A673 (cell line): ENCODE measurements at regions not wholly inside any gene's neighbourhood (a gene's known extent, or its start where the extent isn't known, plus 50 kb on each side); places are given as distances from the start of the nearest gene placed in this dataset.
A peak's percentile ranks its signal among the peaks of the same experiment; 100 is the strongest.
"Not testable (repeated sequence)": the region's sequence is repeated elsewhere in the genome, so short reads cannot be mapped to it uniquely, and the experiment has no call there.

Experiments
- BruUV-seq: library from RNA; stranded (reverse); fragments of 400-500 nt; replicated peaks from 2 replicates; lab custom pipeline; 2021; lab: Mats Ljungman, UMichigan
- CTCF ChIA-PET: fragments of 300-600 bp; sonication (Branson Sonifier 250); formaldehyde crosslinking; loops from one replicate; lab custom pipeline; 2022; ENCODE audit warnings: antibody characterized with exemption; lab: Charles Lee
- POLR2A ChIA-PET: fragments of 300-600 bp; sonication (Branson Sonifier 250); formaldehyde crosslinking; loops from one replicate; lab custom pipeline; 2022; ENCODE audit warnings: antibody characterized with exemption; ENCODE audit not compliant: low non-redundant PET; lab: Charles Lee
- DNase-seq: peaks from one replicate; pipeline ENCODE4 v3.0.0-alpha.2; 2015; ENCODE audit warnings: low spot score
- H3K27ac ChIP-seq: fragments of 200-600 bp; sonication (generic); 2 replicates; pipeline ENCODE4 v1.5.1; 2016; ENCODE audit warnings: mixed run types, low read depth, mild to moderate bottlenecking, mixed read lengths, antibody characterized with exemption, low read length; ENCODE audit not compliant: poor library complexity, severe bottlenecking
- H3K27me3 ChIP-seq: fragments of 200-600 bp; sonication (generic); replicated peaks from 2 replicates; pipeline ENCODE4 v1.6.1; 2017; ENCODE audit warnings: mixed run types, low read depth, mild to moderate bottlenecking, mixed read lengths, antibody characterized with exemption, low read length; ENCODE audit not compliant: insufficient read depth, poor library complexity
- H3K36me3 ChIP-seq: fragments of 200-600 bp; sonication (generic); 2 replicates; pipeline ENCODE4 v1.6.1; 2016; ENCODE audit warnings: mixed run types, mild to moderate bottlenecking, mixed read lengths, antibody characterized with exemption, low read length; ENCODE audit not compliant: insufficient read depth, poor library complexity, severe bottlenecking
- H3K4me1 ChIP-seq: fragments of 200-600 bp; sonication (generic); 2 replicates; pipeline ENCODE4 v1.6.1; 2017; ENCODE audit warnings: mixed run types, mild to moderate bottlenecking, mixed read lengths, antibody characterized with exemption, low read length; ENCODE audit not compliant: insufficient read depth, poor library complexity, severe bottlenecking
- H3K4me3 ChIP-seq: fragments of 200-600 bp; sonication (generic); 2 replicates; pipeline ENCODE4 v1.5.1; 2016; ENCODE audit warnings: low read depth, mixed run types, mild to moderate bottlenecking, mixed read lengths, low read length; ENCODE audit not compliant: poor library complexity, severe bottlenecking
- H3K9me3 ChIP-seq: fragments of 200-600 bp; sonication (generic); 2 replicates; pipeline ENCODE4 v1.6.1; 2016; ENCODE audit warnings: mixed run types, low read depth, mild to moderate bottlenecking, mixed read lengths, antibody characterized with exemption, low read length; ENCODE audit not compliant: poor library complexity, severe bottlenecking
- EZH2 ChIP-seq: fragments of 200-600 bp; sonication (generic); IDR thresholded peaks from 2 replicates; pipeline ENCODE4 v1.6.1; 2017; ENCODE audit warnings: borderline replicate concordance, low read depth, mild to moderate bottlenecking, mixed read lengths, antibody characterized with exemption, low read length; ENCODE audit not compliant: poor library complexity, severe bottlenecking
- intact Hi-C: fragments of 100-400 bp; cut with micrococcal nuclease; formaldehyde crosslinking; loops from one replicate; pipeline ENCODE4 v1.10.0; 2022; ENCODE audit not compliant: unreplicated experiment
- TF ChIP-seq, protein P1 (sequence below): fragments of 300-800, 200-600 bp; sonication (generic); conservative IDR thresholded peaks from 2 replicates; pipeline ENCODE4 v1.5.1; 2017; ENCODE audit warnings: low read depth, mild to moderate bottlenecking, antibody characterized with exemption, low read length, moderate library complexity, mixed read lengths

DNA sequence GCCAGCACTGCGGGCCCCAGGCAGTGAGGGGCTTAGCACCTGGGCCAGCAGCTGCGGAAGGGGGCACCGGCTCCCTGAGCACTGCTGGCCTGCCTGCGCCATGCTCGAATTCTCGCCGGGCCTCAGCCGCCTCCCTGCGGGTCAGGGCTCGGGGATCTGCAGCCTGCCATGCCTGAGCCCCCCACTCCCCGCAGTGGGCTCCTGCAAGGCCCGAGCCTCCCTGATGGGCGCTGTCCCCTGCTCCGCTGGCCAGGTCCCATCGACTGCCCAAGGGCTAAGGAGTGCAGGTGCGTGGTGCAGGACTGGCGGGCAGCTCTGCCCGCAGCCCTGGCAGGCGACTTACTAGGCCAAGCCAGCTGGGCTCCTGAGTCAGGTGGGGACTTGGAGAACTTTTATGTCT is 133.3 kb upstream of the LMNTD1 start:
- TF ChIP-seq, protein P1, sequence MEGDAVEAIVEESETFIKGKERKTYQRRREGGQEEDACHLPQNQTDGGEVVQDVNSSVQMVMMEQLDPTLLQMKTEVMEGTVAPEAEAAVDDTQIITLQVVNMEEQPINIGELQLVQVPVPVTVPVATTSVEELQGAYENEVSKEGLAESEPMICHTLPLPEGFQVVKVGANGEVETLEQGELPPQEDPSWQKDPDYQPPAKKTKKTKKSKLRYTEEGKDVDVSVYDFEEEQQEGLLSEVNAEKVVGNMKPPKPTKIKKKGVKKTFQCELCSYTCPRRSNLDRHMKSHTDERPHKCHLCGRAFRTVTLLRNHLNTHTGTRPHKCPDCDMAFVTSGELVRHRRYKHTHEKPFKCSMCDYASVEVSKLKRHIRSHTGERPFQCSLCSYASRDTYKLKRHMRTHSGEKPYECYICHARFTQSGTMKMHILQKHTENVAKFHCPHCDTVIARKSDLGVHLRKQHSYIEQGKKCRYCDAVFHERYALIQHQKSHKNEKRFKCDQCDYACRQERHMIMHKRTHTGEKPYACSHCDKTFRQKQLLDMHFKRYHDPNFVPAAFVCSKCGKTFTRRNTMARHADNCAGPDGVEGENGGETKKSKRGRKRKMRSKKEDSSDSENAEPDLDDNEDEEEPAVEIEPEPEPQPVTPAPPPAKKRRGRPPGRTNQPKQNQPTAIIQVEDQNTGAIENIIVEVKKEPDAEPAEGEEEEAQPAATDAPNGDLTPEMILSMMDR: no peak
- no peak for TF ChIP-seq EZH2
- ChIA-PET CTCF (no interaction called here), POLR2A (no interaction called here)
- Histone ChIP-seq H3K27ac (no peak overlapping the region), H3K4me1 (peaks cover 14% of the 10 kb centered on the region), H3K4me3 (no peak overlapping the region), H3K9me3 (no peaks in the 10 kb centered on the region), H3K27me3 (no peaks in the 10 kb centered on the region), H3K36me3 (no peaks in the 10 kb centered on the region)
- DNase-seq: no peak
- no TSS peak for BruUV-seq
- intact Hi-C loops: no loop called here

DNA sequence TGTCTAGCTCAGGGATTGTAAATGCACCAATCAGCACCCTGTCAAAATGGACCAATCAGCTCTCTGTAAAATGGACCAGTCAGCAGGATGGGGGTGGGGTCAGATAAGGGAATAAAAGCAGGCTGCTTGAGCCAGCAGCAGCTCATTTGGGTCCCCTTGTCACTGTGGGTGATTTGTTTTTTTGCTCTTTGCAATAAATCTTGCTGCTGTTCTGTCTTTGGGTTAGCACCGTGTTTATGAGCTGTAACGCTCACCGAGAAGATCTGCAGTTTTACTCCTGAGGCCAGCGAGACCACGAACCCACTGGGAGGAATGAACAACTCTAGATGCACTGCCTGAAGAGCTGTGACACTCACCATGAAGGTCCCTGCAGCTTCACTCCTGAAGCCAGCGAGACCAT is 134.1 kb upstream of the LMNTD1 start:
- BruUV-seq: no TSS peak
- Histone ChIP-seq H3K27me3 (no peaks in the 10 kb centered on the region), H3K4me1 (peaks cover 14% of the 10 kb centered on the region), H3K9me3 (no peaks in the 10 kb centered on the region), H3K36me3 (no peaks in the 10 kb centered on the region), H3K27ac (no peak overlapping the region), H3K4me3 (no peak overlapping the region)
- intact Hi-C loops: no loop called here
- no peak for DNase-seq
- POLR2A ChIA-PET: no interaction called here
- CTCF ChIA-PET: no interaction called here
- no peak for TF ChIP-seq EZH2
- TF ChIP-seq, protein P1: no peak

DNA sequence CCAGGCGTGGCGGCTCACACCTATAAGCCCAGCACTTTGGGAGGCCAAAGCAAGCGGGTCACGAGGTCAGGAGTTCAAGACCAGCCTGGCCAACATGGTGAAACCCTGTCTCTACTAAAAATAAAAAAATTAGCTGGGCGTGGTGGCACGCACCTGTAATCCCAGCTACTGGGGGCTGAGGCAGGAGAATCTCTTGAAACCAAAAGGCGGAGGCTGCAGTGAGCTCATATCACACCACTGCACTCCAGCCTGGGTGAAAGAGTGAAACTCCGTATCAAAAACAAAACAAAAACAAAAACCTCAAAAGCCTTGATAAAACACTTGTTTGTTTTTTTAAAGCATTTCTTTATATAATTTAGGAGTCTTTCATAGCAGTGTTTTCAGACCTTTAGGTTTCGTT is 135.8 kb upstream of the LMNTD1 start:
- H3K27me3 ChIP-seq, H3K4me3 ChIP-seq, CTCF ChIA-PET, DNase-seq, POLR2A ChIA-PET, BruUV-seq, H3K36me3 ChIP-seq, H3K9me3 ChIP-seq, H3K27ac ChIP-seq, intact Hi-C loops: not testable (repeated sequence)
- peaks cover 14% of the 10 kb centered on the region for H3K4me1 ChIP-seq

DNA sequence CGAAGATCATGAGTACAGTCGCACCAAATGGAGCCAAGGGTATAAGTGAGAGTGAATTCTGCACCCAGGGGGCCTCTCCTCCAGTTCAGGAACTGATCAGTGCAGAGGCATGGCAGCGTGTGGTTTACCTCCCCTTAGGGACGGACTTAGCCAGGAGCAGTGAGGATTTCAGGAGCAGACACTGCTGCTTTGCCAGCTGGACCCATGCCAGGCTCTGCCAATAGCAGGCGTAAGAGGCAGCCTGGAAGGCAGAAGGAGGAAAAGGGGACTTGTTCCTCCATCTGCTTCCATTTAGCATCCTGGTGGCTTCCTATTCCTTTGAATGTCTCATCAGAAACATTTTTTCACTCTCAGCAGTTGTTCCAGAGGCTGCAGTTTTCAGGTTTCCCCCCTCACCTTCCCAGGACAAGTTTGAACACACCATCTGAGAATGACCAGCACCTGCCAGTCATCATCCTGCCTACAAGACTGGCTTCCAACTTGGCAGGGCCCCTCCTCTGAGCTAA is 137.0 kb upstream of the LMNTD1 start:
- ChIA-PET POLR2A (interaction anchor here (0.6 kb wide), 1 partner anchor 303 kb away, joined by 4 read pairs; no protein-coding TSS in a partner anchor), CTCF (no interaction called here)
- Histone ChIP-seq H3K36me3 (no peaks in the 10 kb centered on the region), H3K27ac (no peak overlapping the region), H3K4me3 (no peak overlapping the region), H3K4me1 (peaks cover 14% of the 10 kb centered on the region), H3K9me3 (no peaks in the 10 kb centered on the region), H3K27me3 (no peaks in the 10 kb centered on the region)
- peak; percentile 77 for DNase-seq
- no TSS peak for BruUV-seq
- no peak for TF ChIP-seq EZH2
- TF ChIP-seq, protein P1: no peak
- intact Hi-C loops: no loop called here
